Neural cell (in vitro differentiated cells): ENCODE measurements at regions not wholly inside any gene's neighbourhood (a gene's known extent, or its start where the extent isn't known, plus 50 kb on each side); places are given as distances from the start of the nearest gene placed in this dataset.

Source experiments
- MXI1 ChIP-seq: fragments of 450-650 bp; conservative IDR thresholded peaks from 2 replicates; pipeline ENCODE4 v1.6.1; 2014; ENCODE audit warnings: antibody characterized with exemption, mild to moderate bottlenecking; ENCODE audit not compliant: poor library complexity, severe bottlenecking
- POLR2AphosphoS5 ChIP-seq: IDR thresholded peaks from 2 replicates; pipeline ENCODE4 v1.6.1; 2012
- RAD21 ChIP-seq: fragments of 450-650 bp; conservative IDR thresholded peaks from 2 replicates; pipeline ENCODE4 v1.6.1; 2014; ENCODE audit warnings: antibody characterized with exemption, mild to moderate bottlenecking, moderate library complexity
- TF ChIP-seq, protein P1 (sequence below): fragments of 450-650 bp; IDR thresholded peaks from 2 replicates; pipeline ENCODE4 v1.5.1; 2014; ENCODE audit warnings: antibody characterized with exemption, mild to moderate bottlenecking, moderate library complexity; ENCODE audit not compliant: poor library complexity, severe bottlenecking

DNA sequence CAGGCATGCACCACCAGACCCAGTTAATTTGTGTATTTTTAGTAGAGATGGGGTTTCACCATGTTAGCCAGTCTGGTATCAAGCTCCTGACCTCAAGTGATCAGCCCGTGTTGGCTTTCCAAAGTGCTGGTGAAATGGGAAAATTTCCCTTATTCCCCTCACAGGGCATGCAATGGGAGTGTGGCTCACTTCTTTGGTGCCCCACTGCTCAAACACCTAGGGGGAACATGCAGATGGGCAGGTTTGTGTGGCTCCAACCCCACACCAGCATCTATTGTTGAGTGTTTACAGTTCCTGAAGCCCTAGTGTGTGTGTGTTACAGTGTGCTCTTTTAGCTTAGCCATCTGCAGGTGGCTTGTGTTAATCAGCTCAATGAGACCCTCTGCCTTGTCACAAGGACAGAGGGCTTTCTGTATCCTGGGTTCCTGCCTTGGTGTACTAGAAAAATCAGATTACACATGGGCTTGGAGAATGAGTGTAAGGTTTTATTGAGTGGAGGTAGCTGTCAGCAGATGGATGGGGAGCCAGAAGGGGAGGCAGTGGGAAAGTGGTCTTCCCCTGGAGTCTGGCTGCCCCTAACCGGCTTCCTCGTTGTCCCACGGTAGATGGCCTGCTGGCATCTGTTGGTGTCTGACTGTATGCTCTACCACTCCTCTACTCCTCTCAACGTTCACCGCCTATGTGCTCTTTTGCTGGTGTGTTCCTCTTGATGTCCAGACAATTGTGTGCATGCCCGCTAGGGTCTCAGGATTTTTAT is 248.1 kb upstream of the CBLB start:
- TF ChIP-seq, protein P1, sequence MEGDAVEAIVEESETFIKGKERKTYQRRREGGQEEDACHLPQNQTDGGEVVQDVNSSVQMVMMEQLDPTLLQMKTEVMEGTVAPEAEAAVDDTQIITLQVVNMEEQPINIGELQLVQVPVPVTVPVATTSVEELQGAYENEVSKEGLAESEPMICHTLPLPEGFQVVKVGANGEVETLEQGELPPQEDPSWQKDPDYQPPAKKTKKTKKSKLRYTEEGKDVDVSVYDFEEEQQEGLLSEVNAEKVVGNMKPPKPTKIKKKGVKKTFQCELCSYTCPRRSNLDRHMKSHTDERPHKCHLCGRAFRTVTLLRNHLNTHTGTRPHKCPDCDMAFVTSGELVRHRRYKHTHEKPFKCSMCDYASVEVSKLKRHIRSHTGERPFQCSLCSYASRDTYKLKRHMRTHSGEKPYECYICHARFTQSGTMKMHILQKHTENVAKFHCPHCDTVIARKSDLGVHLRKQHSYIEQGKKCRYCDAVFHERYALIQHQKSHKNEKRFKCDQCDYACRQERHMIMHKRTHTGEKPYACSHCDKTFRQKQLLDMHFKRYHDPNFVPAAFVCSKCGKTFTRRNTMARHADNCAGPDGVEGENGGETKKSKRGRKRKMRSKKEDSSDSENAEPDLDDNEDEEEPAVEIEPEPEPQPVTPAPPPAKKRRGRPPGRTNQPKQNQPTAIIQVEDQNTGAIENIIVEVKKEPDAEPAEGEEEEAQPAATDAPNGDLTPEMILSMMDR: no peak
- TF ChIP-seq RAD21 (no peak), MXI1 (no peak), POLR2AphosphoS5 (no peak)
